ENCODE measurements at regions not wholly inside any gene's neighbourhood (a gene's known extent, or its start where the extent isn't known, plus 50 kb on each side); places are given as distances from the start of the nearest gene placed in this dataset.

GRCh38 chrX:20374900-20375438 lies 108.3 kb upstream of the RPS6KA3 start:
- DNase-seq (ENCODE audit: low spot score): no peak

GRCh38 chrX:20374450-20374849 lies 107.7 kb upstream of the RPS6KA3 start:
- no peak for DNase-seq (ENCODE audit: low spot score)

- no peak for DNase-seq (ENCODE audit: low spot score)
Measured at GRCh38 chrX:20373063-20373462, 106.4 kb upstream of the RPS6KA3 start.

- DNase-seq (ENCODE audit: low spot score): no peak
Measured at GRCh38 chrX:20372533-20372932, 105.8 kb upstream of the RPS6KA3 start.

- no peak for DNase-seq (ENCODE audit: low spot score)
Measured at GRCh38 chrX:20369468-20369867, 102.8 kb upstream of the RPS6KA3 start.

GRCh38 chrX:20364238-20364637 lies 97.5 kb upstream of the RPS6KA3 start:
- no peak for DNase-seq (ENCODE audit: low spot score)

- DNase-seq (ENCODE audit: low spot score): no peak
Measured at GRCh38 chrX:20363275-20363674, 96.6 kb upstream of the RPS6KA3 start.

- no peak for DNase-seq (ENCODE audit: low spot score)
Measured at GRCh38 chrX:20362268-20363267, 95.9 kb upstream of the RPS6KA3 start.

- no peak for DNase-seq (ENCODE audit: low spot score)
Measured at GRCh38 chrX:20361890-20362262, 95.2 kb upstream of the RPS6KA3 start.

GRCh38 chrX:20361081-20361889 lies 94.6 kb upstream of the RPS6KA3 start:
- no peak for DNase-seq (ENCODE audit: low spot score)

- DNase-seq (ENCODE audit: low spot score): no peak
Measured at GRCh38 chrX:20355187-20355586, 88.5 kb upstream of the RPS6KA3 start.

- no peak for DNase-seq (ENCODE audit: low spot score)
Measured at GRCh38 chrX:20354505-20354904, 87.8 kb upstream of the RPS6KA3 start.

GRCh38 chrX:20352935-20353336 lies 86.2 kb upstream of the RPS6KA3 start:
- no peak for DNase-seq (ENCODE audit: low spot score)

GRCh38 chrX:20352504-20352903 lies 85.8 kb upstream of the RPS6KA3 start:
- no peak for DNase-seq (ENCODE audit: low spot score)

- DNase-seq (ENCODE audit: low spot score): no peak
Measured at GRCh38 chrX:20350596-20350995, 83.9 kb upstream of the RPS6KA3 start.

- no peak for DNase-seq (ENCODE audit: low spot score)
Measured at GRCh38 chrX:20348139-20348538, 81.4 kb upstream of the RPS6KA3 start.

- no peak for DNase-seq (ENCODE audit: low spot score)
Measured at GRCh38 chrX:20347481-20347880, 80.8 kb upstream of the RPS6KA3 start.

- DNase-seq (ENCODE audit: low spot score): no peak
Measured at GRCh38 chrX:20333672-20334071, 67.0 kb upstream of the RPS6KA3 start.

GRCh38 chrX:20330545-20330944 lies 63.8 kb upstream of the RPS6KA3 start:
- DNase-seq (ENCODE audit: low spot score): no peak

GRCh38 chrX:20329435-20329834 lies 62.7 kb upstream of the RPS6KA3 start:
- no peak for DNase-seq (ENCODE audit: low spot score)

- no peak for DNase-seq (ENCODE audit: low spot score)
Measured at GRCh38 chrX:20325786-20326388, 59.2 kb upstream of the RPS6KA3 start.

- no peak for DNase-seq (ENCODE audit: low spot score)
Measured at GRCh38 chrX:20322887-20323286, 56.2 kb upstream of the RPS6KA3 start.

Measured in hematopoietic multipotent progenitor cell treated with erythropoietin and hydrocortisone succinate and interleukin-3 and kit ligand, for 15 days (in vitro differentiated cells).